Esophagus squamous epithelium (tissue), 5 donors: ENCODE measurements at regions not wholly inside any gene's neighbourhood (a gene's known extent, or its start where the extent isn't known, plus 50 kb on each side); places are given as distances from the start of the nearest gene placed in this dataset.
A peak's percentile ranks its signal among the peaks of the same experiment; 100 is the strongest.
"Not testable (repeated sequence)": the region's sequence is repeated elsewhere in the genome, so short reads cannot be mapped to it uniquely, and the experiment has no call there.

Experiments
- DNase-seq: peaks from one replicate; lab custom pipeline; 2025; lab: John Stamatoyannopoulos, UW
- H3K27ac ChIP-seq, 4 donors: fragments of 200-600 bp; sonication (generic); one replicate each; pipeline ENCODE4 v1.5.1; 2016 to 2019; ENCODE audit warnings: mild to moderate bottlenecking in 1 of 4
- H3K27me3 ChIP-seq, 4 donors: fragments of 200-600 bp; sonication (generic); 1 replicate in 3 of 4; 2 replicates in 1 of 4; pipeline versions ENCODE4 v1.5.1 to v1.6.0; 2017 to 2021; ENCODE audit warnings: antibody characterized with exemption in 1 of 4
- H3K36me3 ChIP-seq, 3 donors: fragments of 200-600 bp; sonication (generic); one replicate each; pipeline ENCODE4 v1.5.1; 2016 to 2019
- H3K4me1 ChIP-seq, 3 donors: fragments of 200-600 bp; sonication (generic); one replicate each; pipeline ENCODE4 v1.5.1; 2017 to 2019
- H3K4me3 ChIP-seq, 4 donors: fragments of 200-600 bp; sonication (generic); 1 replicate in 3 of 4; 2 replicates in 1 of 4; pipeline ENCODE4 v1.5.1; 2016 to 2019; ENCODE audit warnings: mild to moderate bottlenecking in 2 of 4, moderate library complexity in 1 of 4
- H3K9me3 ChIP-seq, 3 donors: fragments of 200-600 bp; sonication (generic); one replicate each; pipeline ENCODE4 v1.5.1; 2016 to 2019
- POLR2A ChIP-seq, 4 donors: fragments of 450-650 bp; IDR thresholded peaks; one replicate each; pipeline ENCODE4 v1.6.1; 2017; ENCODE audit warnings: antibody characterized with exemption in 4 of 4, mild to moderate bottlenecking in 4 of 4, moderate library complexity in 3 of 4
- WGBS, 2 donors: methylation state at CpG; one replicate each; pipeline ENCODE4 v1.1.5; 2018; 5-methylcytosine and 5-hydroxymethylcytosine counted together
- intact Hi-C: fragments of 100-400 bp; cut with DNase I; formaldehyde crosslinking; loops from one replicate; pipeline ENCODE4 v1.15.0; 2022
- TF ChIP-seq, protein P1 (sequence below), 6 experiments: fragments of 450-650 bp in 4 of 6; fragments of 200-600 bp in 2 of 6; sonication (generic) in 2 of 6; IDR thresholded peaks; one replicate each; pipeline ENCODE4 v1.5.1; 2016 to 2019; ENCODE audit warnings: antibody characterized with exemption in 6 of 6, mild to moderate bottlenecking in 4 of 6, moderate library complexity in 4 of 6
- donor health status: DM: yes; HTN: yes; CAD: no.

GRCh38 chr10:29772403-29772802 is 137.6 kb upstream of the SVIL start:
- no peaks in the 10 kb centered on the region for H3K27me3 ChIP-seq
- no peak for DNase-seq
- no peak overlapping the region for H3K4me3 ChIP-seq
- no peaks in the 10 kb centered on the region for H3K4me1 ChIP-seq
- 59 to 67% methylated on average over 5 of the region's 5 CpGs for WGBS, 2 donors
- intact Hi-C loops: no loop called here
- no peaks in the 10 kb centered on the region for H3K9me3 ChIP-seq
- no peak overlapping the region for H3K27ac ChIP-seq
- no peaks in the 10 kb centered on the region for H3K36me3 ChIP-seq
- TF ChIP-seq POLR2A (IDR thresholded peaks at IDR 0.05): no peak
- TF ChIP-seq, protein P1, sequence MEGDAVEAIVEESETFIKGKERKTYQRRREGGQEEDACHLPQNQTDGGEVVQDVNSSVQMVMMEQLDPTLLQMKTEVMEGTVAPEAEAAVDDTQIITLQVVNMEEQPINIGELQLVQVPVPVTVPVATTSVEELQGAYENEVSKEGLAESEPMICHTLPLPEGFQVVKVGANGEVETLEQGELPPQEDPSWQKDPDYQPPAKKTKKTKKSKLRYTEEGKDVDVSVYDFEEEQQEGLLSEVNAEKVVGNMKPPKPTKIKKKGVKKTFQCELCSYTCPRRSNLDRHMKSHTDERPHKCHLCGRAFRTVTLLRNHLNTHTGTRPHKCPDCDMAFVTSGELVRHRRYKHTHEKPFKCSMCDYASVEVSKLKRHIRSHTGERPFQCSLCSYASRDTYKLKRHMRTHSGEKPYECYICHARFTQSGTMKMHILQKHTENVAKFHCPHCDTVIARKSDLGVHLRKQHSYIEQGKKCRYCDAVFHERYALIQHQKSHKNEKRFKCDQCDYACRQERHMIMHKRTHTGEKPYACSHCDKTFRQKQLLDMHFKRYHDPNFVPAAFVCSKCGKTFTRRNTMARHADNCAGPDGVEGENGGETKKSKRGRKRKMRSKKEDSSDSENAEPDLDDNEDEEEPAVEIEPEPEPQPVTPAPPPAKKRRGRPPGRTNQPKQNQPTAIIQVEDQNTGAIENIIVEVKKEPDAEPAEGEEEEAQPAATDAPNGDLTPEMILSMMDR (IDR thresholded peaks at IDR 0.05): no peak

GRCh38 chr10:29771376-29771775 is 136.6 kb upstream of the SVIL start:
- H3K27me3 ChIP-seq: no peaks in the 10 kb centered on the region
- TF ChIP-seq, protein P1 (IDR thresholded peaks at IDR 0.05): no peak
- TF ChIP-seq POLR2A (IDR thresholded peaks at IDR 0.05): no peak
- no peaks in the 10 kb centered on the region for H3K9me3 ChIP-seq
- H3K27ac ChIP-seq: no peak overlapping the region
- H3K4me3 ChIP-seq: no peak overlapping the region
- intact Hi-C loops: no loop called here
- 84 to 92% methylated on average over 5 of the region's 5 CpGs for WGBS, 2 donors
- H3K36me3 ChIP-seq: no peaks in the 10 kb centered on the region
- H3K4me1 ChIP-seq: no peaks in the 10 kb centered on the region
- DNase-seq: no peak

- H3K9me3 ChIP-seq, H3K4me1 ChIP-seq, H3K27me3 ChIP-seq, intact Hi-C loops, H3K36me3 ChIP-seq, DNase-seq, H3K27ac ChIP-seq, H3K4me3 ChIP-seq: not testable (repeated sequence)
- 95 to 98% methylated on average over 3 of the region's 4 CpGs for WGBS, 2 donors
These were observed 134.5 kb upstream of the SVIL start for GRCh38 chr10:29769277-29769676.

DNA sequence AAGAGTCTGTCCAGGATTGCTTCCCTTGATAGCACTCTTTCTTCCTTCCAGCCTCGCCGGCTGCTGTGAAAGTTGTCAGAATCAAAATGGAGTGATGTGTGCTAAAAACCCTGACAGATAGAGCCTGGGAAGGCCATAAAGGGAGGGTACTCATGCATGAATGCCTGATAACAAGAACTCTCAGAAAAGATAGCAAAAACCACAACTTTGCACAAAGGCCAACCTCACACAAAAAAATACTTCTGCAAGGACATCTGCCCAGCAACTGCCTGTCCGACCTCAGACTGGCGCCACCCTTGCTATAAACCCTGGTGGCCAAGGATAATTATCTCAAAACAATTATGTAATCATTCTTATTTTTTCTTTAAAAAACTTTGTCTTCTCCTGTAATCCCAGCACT is 133.2 kb upstream of the SVIL start:
- H3K36me3 ChIP-seq: no peaks in the 10 kb centered on the region
- TF ChIP-seq, protein P1 (IDR thresholded peaks at IDR 0.05): no peak
- TF ChIP-seq POLR2A (IDR thresholded peaks at IDR 0.05): no peak
- 87 to 91% methylated on average over 2 of the region's 4 CpGs for WGBS, 2 donors
- no peaks in the 10 kb centered on the region for H3K9me3 ChIP-seq
- H3K4me3 ChIP-seq: no peak overlapping the region
- no peak for DNase-seq
- intact Hi-C loops: no loop called here
- no peak overlapping the region for H3K27ac ChIP-seq
- H3K4me1 ChIP-seq: no peaks in the 10 kb centered on the region
- H3K27me3 ChIP-seq: no peaks in the 10 kb centered on the region

DNA sequence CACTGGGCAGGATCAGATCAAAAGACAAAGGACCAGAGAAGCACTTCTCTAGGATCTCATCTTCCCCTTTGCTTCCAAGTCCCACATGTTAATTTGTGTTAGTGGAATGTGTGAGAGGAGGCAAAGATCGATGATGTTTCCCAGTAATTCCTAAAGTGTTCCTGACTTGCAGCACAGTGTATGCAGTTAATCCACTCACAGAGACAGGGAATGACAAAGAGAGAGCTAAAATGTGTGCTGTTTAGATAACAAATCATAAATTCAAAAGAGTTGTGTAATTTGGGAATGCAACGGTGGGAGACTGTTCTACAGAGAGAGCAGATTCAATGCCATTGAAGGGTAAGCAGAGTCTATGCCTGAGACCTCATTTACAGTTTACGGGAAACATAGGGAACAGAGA is 132.0 kb upstream of the SVIL start:
- WGBS, 2 donors: 73 to 77% methylated on average over 3 of the region's 3 CpGs
- no peaks in the 10 kb centered on the region for H3K27me3 ChIP-seq
- no peak overlapping the region for H3K4me3 ChIP-seq
- peak overlapping the region in 2 of 4 donors; percentile 11 to 33 for H3K27ac ChIP-seq
- no peaks in the 10 kb centered on the region for H3K36me3 ChIP-seq
- no peak for DNase-seq
- TF ChIP-seq POLR2A (IDR thresholded peaks at IDR 0.05): no peak
- TF ChIP-seq, protein P1 (IDR thresholded peaks at IDR 0.05): no peak
- no peaks in the 10 kb centered on the region for H3K4me1 ChIP-seq
- intact Hi-C loops: no loop called here
- no peaks in the 10 kb centered on the region for H3K9me3 ChIP-seq

- no peaks in the 10 kb centered on the region for H3K27me3 ChIP-seq
- H3K4me1 ChIP-seq: no peaks in the 10 kb centered on the region
- WGBS, 2 donors: 76 to 81% methylated on average over 2 of the region's 2 CpGs
- TF ChIP-seq, protein P1 (IDR thresholded peaks at IDR 0.05): no peak
- no peak for TF ChIP-seq POLR2A (IDR thresholded peaks at IDR 0.05)
- DNase-seq: no peak
- no peak overlapping the region for H3K4me3 ChIP-seq
- no peaks in the 10 kb centered on the region for H3K9me3 ChIP-seq
- intact Hi-C loops: no loop called here
- H3K27ac ChIP-seq: no peak overlapping the region
- no peaks in the 10 kb centered on the region for H3K36me3 ChIP-seq
These were observed 130.6 kb upstream of the SVIL start for GRCh38 chr10:29765330-29765729.
